SIG-M5 treated with dmso at 0.1 percent for 504 hours (cell line): ENCODE measurements at regions not wholly inside any gene's neighbourhood (a gene's known extent, or its start where the extent isn't known, plus 50 kb on each side); places are given as distances from the start of the nearest gene placed in this dataset.

Source experiments
- DNase-seq: peaks from one replicate; lab custom pipeline; 2025; ENCODE audit not compliant: unreplicated experiment; lab: John Stamatoyannopoulos, UW

DNA sequence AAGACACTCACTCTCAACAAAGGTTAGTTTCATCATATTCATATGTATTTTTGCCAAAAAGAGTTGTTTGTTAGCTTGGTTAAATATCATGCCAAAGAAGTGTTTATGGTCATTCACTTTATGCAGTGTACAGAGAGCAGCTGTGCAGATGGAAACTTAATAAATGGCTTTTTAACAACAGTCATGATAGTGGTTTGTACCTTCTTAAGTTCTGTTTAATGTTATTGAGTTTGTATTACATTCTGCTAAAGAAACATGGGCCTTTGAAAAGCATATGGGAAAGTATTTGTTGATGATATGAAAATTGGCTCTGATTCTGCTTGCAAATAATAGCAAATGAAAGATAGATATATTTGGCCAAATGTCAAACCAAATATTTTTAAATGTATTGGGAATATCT lies 607.3 kb downstream of the NCAM2 start:
- no peak for DNase-seq

GRCh38 chr21:21606041-21606440 lies 607.8 kb downstream of the NCAM2 start:
- DNase-seq = no peak

GRCh38 chr21:21612466-21612865 lies 614.3 kb downstream of the NCAM2 start:
- peak; percentile 66 for DNase-seq

- DNase-seq = no peak
Observed at GRCh38 chr21:21614966-21615365, 616.8 kb downstream of the NCAM2 start.

DNA sequence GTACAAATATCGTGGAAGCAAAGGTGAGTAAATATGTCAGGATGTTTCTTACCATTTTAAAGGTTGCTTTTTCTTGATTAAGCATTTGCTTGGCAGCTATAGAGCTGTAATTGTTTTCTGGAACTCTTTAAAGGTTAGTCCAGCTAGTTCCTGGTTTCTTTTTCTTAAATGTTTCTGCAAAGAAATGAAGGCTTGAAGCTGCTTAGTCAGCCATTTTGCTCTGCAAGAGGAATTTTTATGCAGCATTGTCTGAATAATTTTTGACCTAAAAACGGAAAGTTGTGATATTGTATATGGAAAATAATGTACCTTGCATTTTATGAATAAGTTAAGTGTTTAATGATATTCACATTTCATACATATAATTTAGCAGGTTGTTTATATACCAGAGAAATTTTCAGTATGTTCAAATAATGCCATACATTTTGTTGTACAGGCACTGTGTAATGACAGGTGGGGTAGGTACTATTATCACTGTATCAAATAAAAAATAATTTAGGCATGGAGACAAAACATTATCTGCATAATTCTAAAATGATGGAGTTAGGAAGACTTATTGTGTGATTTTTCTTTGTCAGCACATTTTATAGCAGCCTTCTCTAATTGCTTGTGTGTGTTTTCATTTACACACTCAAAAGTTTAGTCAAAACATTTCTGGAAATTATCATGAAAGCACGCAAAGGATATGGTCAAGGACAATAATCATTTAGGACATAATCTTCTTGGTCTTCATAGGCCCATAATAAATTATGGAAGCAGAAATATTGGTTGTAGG lies 624.4 kb downstream of the NCAM2 start:
- DNase-seq = no peak

DNA sequence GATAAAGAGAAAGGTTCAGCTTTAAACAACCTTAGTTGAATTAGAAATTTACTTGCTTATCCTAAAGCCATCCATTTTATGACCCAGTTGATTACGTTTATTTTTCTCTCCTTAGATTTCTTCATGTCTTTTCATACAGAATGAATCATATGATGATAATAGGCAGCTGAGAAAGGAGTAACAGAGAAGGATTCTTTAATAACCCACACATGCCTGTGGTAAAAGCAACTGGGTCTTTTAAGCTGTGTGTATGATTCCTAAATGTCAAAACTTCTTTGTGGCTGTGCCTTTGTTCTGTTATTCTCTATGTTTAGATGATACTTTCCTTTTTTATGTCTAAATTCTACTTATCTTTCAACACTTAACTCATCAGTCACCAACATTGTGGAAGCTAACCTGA lies 626.5 kb downstream of the NCAM2 start:
- DNase-seq = no peak

DNA sequence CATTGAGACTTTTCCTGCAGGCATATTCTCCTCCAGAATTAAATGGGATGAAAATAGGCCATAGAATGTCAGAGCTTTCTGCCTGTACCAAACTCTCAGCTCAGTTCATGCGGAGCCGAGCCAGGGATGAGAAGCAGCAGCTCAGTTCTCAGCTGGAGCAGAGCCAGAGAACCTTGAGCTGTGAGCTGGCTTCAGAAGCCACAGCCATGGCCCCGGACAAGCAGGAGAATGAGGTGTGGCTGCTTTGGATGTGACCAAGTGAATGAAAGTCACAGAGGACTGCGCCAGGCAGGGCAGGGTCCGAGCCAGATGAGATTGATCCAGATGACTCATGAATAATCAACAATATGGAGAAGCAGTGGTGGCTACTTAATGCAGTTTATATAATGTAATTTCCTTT lies 633.8 kb downstream of the NCAM2 start:
- DNase-seq = no peak

GRCh38 chr21:21632926-21633325 lies 634.7 kb downstream of the NCAM2 start:
- DNase-seq = no peak

- DNase-seq = no peak
Observed at GRCh38 chr21:21661741-21662140, 663.5 kb downstream of the NCAM2 start.

- DNase-seq = no peak
Observed at GRCh38 chr21:21662776-21663175, 664.6 kb downstream of the NCAM2 start.

DNA sequence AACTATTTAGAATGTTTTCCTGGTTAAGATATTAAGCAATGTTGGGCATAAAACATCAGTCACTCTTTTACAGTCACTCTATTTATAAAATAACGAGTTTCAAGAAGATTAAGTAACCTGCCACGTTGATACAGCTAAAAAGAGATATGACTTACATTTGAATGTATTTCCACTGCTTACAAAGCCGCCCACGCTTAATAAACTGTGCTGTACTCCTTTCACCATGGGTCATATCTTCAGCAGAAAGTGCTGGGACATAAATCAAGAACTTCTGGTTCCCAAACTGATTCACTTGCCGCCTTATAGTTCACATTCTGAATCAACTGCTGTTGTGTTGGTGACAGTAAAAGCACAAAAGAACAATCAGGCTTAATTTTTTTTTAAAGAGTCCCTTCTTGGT lies 666.7 kb downstream of the NCAM2 start:
- no peak for DNase-seq

DNA sequence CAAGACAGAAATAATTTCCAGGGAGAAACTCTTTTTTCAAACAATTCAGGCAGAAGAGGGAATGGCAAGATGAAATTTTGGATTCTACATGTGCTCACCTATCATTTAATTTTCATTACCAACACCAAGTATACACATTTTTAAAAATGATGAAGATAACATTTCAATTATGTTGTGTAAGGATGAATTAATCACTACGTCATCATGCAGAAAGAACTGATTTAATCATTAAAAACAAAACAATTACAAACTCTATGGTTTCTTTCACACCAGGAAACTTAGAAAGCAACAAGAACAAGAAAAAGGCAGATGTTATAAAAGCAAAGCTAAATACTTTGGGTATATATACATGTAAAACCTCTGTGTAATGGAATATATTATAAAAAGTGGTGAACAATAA lies 668.5 kb downstream of the NCAM2 start:
- DNase-seq = no peak

DNA sequence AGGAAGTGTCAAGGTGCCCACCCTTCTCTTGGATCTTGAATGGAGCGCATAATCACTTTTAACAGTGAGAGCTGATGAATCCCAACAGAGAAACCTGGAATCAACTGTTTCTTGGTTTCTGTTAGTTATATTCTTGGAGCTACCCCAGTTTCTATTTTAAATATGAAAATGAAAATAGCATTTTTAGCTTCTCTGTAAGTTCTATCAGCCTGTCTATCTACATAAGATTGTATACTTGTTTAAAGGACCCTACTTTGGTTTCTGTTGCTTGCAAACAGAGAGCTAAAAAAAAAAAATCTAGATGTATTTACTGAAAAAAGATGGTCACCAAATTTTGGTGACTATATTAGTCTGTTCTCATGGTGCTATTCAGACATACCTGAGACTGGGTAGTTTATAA lies 670.0 kb downstream of the NCAM2 start:
- DNase-seq = no peak

DNA sequence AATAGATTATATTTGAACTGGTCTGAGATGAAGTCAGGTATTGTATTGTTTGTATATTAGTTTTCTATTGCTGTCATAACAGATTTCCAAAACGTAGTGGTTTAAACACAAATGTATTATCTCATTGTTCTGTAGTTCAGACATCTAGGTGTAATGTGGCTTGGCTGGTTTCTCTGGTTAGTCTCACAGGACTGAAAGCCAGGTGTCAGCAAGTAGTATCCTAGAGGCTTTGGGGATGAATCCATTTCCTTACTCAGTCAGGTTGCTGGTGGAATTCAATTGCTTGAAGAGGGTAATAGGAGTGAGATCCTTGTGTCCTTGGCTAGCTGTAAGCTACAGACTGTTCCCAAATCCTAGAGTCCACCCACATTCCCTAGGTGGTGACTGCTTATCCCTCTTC lies 675.8 kb downstream of the NCAM2 start:
- DNase-seq = peak; percentile 4

DNA sequence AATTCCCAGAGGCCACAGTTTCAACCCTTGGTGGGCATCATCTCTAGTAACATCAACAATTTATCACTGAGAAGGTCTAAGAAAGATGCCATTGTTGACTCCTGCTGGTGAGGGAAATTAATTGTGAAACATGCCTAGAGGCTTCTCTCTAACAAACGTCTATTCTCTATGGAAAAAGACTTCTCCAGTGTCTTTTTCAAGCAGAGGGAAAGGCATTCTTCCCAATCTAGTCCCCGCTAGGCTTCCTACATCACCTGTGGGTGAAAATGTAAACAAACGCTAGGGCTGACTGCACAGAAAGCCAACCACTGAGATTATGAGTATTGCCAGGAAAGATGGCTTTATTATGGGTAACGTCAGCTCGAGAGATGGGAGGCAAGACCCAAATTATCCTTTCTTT lies 677.4 kb downstream of the NCAM2 start:
- no peak for DNase-seq

- no peak for DNase-seq
Observed at GRCh38 chr21:21682172-21682571, 684.0 kb downstream of the NCAM2 start.

- peak; percentile 4 for DNase-seq
Observed at GRCh38 chr21:21688889-21689288, 690.7 kb downstream of the NCAM2 start.

GRCh38 chr21:21690068-21690665 lies 692.0 kb downstream of the NCAM2 start:
- DNase-seq = no peak

- DNase-seq = no peak
Observed at GRCh38 chr21:21712748-21713520, 714.7 kb downstream of the NCAM2 start.

DNA sequence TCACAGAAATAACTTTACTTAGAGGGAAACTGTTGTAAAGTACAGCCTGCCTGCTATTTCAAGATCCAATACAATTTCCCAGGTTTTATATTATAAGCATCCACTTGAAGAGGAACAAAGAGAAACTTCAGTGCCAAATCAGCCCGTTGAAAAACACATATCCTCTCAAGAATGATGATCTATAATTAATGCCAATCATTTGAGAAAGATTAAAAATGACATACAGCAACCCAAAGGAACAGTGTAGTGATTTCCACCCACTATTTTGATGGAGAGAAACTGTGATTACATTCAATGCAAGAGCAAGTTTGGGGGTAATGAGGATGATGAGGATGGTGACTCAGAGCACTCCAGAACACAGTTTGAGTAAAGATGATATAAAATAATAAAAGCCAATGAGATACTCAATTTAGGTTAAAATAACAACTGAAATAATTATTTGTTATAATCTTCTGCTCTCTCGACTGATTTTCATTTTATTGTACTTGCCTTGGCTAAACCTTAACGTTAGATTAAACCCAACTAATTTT lies 715.5 kb downstream of the NCAM2 start:
- DNase-seq = no peak

GRCh38 chr21:21714426-21714825 lies 716.2 kb downstream of the NCAM2 start:
- no peak for DNase-seq
